DND-41 (cell line): ENCODE measurements at regions not wholly inside any gene's neighbourhood (a gene's known extent, or its start where the extent isn't known, plus 50 kb on each side); places are given as distances from the start of the nearest gene placed in this dataset.

Experiments used
- CTCF ChIP-seq: IDR thresholded peaks from 2 replicates; pipeline ENCODE4 v1.5.1; 2012; ENCODE audit warnings: borderline replicate concordance, low read length, moderate library complexity, mild to moderate bottlenecking; ENCODE audit not compliant: poor library complexity, severe bottlenecking; ENCODE audit errors: extremely low read depth
- EZH2 ChIP-seq: IDR thresholded peaks from 3 replicates; pipeline ENCODE4 v1.6.1; 2012; ENCODE audit warnings: borderline replicate concordance, low read depth, mild to moderate bottlenecking, moderate library complexity, low read length, inconsistent platforms; ENCODE audit not compliant: severe bottlenecking

- TF ChIP-seq CTCF (no peak), EZH2 (no peak)
Measured at GRCh38 chr11:38159038-38159437, 1561.0 kb upstream of the RAG2 start.
